ENCODE measurements at regions not wholly inside any gene's neighbourhood (a gene's known extent, or its start where the extent isn't known, plus 50 kb on each side); places are given as distances from the start of the nearest gene placed in this dataset.

- no peaks in the 10 kb centered on the region for H3K4me1 ChIP-seq (ENCODE audit: insufficient read depth, low read length)
- DNase-seq: no peak
- H3K27ac ChIP-seq (ENCODE audit: insufficient read length, low read depth, low read length): no peak overlapping the region
- no peak overlapping the region for H4K8ac ChIP-seq (replicated peaks; ENCODE audit: insufficient read length, low read depth, low read length)
- H3K27me3 ChIP-seq (ENCODE audit: insufficient read depth, low read length): no peaks in the 10 kb centered on the region
- no peak overlapping the region for H2BK5ac ChIP-seq (ENCODE audit: insufficient read length, low read length)
- no peak overlapping the region for H2AK5ac ChIP-seq (ENCODE audit: insufficient read length, low read length)
- no peak overlapping the region for H3K27ac Mint-ChIP-seq
- H3K9me3 Mint-ChIP-seq: peaks cover 6 to 17% of the 10 kb centered on the region in 2 experiments; a peak in 4 of 5 replicates
- no peaks in the 10 kb centered on the region for H3K79me1 ChIP-seq (ENCODE audit: insufficient read depth, low read depth, low read length, poor library complexity, severe bottlenecking)
- H3K18ac ChIP-seq (ENCODE audit: insufficient read length, low read depth, low read length): no peak overlapping the region
- no peak overlapping the region for H2BK20ac ChIP-seq (ENCODE audit: low read depth, low read length, poor library complexity, severe bottlenecking)
- no peak overlapping the region for H2BK12ac ChIP-seq (ENCODE audit: insufficient read length, low read depth, low read length)
- WGBS (ENCODE audit: extremely low coverage, insufficient read length, low lambda C conversion rate): no CpG with 5 or more reads among the region's 1 CpG
- no peak overlapping the region for H4K91ac ChIP-seq (ENCODE audit: insufficient read length, low read depth, low read length)
- H3K4me3 Mint-ChIP-seq: no peak overlapping the region
- H2BK120ac ChIP-seq (ENCODE audit: low read depth, low read length, poor library complexity, severe bottlenecking): no peak overlapping the region
- no peaks in the 10 kb centered on the region for H3K9me3 ChIP-seq (ENCODE audit: control insufficient read depth, low read depth, low read length)
- H2AFZ ChIP-seq (ENCODE audit: low read length): no peak overlapping the region
- no peaks in the 10 kb centered on the region for H3K4me1 Mint-ChIP-seq
- H2BK15ac ChIP-seq (ENCODE audit: low read depth, low read length): no peak overlapping the region
- H3K56ac ChIP-seq (ENCODE audit: insufficient read length, low read depth, low read length): no peak overlapping the region
- no peaks in the 10 kb centered on the region for H4K20me1 ChIP-seq (ENCODE audit: control insufficient read depth, insufficient read depth, insufficient read length)
- H3K23ac ChIP-seq (ENCODE audit: insufficient read length, low read depth, low read length): no peak overlapping the region
- H3K79me2 ChIP-seq (ENCODE audit: insufficient read depth, low read length): no peaks in the 10 kb centered on the region
- no peak overlapping the region for H3K4me2 ChIP-seq (ENCODE audit: insufficient read depth, insufficient read length, low read length)
- no peaks in the 10 kb centered on the region for H3K23me2 ChIP-seq (ENCODE audit: insufficient read length, low read depth, low read length, poor library complexity, severe bottlenecking)
- no peak overlapping the region for H3K14ac ChIP-seq (ENCODE audit: insufficient read depth, low read length)
- no peak for TF ChIP-seq CTCF (conservative IDR thresholded peaks at IDR 0.05)
- H3K9ac ChIP-seq (ENCODE audit: extremely low read depth, insufficient read length, low read length): no peak overlapping the region
- no peak overlapping the region for H4K5ac ChIP-seq (ENCODE audit: insufficient read length, low read depth, low read length)
- H3K36me3 Mint-ChIP-seq (ENCODE audit: insufficient read depth in 1 of 3, low read depth in 3 of 3): no peaks in the 10 kb centered on the region
- H3K27me3 Mint-ChIP-seq (ENCODE audit: low read depth): no peaks in the 10 kb centered on the region
- H3T11ph ChIP-seq (ENCODE audit: low read length): no peak overlapping the region
- H3K4ac ChIP-seq (ENCODE audit: low read depth, low read length): no peak overlapping the region
Observed at GRCh38 chr5:75891736-75892135, 174.5 kb upstream of the POC5 start.

Data from H9 (cell line).